ENCODE measurements at regions not wholly inside any gene's neighbourhood (a gene's known extent, or its start where the extent isn't known, plus 50 kb on each side); places are given as distances from the start of the nearest gene placed in this dataset.
"Not testable (repeated sequence)": the region's sequence is repeated elsewhere in the genome, so short reads cannot be mapped to it uniquely, and the experiment has no call there.

DNA sequence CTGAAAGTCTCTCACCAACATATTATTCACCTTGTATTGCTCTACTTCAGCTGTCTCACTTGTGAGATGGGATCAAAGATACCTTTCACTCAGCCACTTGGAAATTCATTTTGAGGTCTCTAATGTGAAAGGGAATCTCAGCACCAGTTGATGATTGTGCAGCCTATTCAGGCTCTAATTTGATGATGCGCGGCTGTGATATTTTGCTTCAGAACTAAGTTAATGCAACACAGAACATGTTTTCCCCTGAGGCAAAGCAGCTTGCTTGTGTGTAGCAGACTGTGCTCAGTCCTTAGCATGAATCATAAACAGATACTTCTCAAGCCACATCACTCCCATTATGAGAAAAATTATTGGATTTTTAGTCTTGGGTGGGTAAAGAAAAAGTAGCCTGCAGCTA lies 378.8 kb downstream of the OSTF1 start:
- DNase-seq (ENCODE audit: low spot score in 2 of 2) = no peak
- no peaks in the 10 kb centered on the region for H3K4me1 Mint-ChIP-seq
- no peaks in the 10 kb centered on the region for H3K27me3 Mint-ChIP-seq
- H3K27ac Mint-ChIP-seq = no peak overlapping the region
- H3K36me3 Mint-ChIP-seq = no peaks in the 10 kb centered on the region
- ATAC-seq (ENCODE audit: low read depth) = no peak
- H3K4me3 Mint-ChIP-seq = no peak overlapping the region
- H3K9me3 Mint-ChIP-seq = peaks cover 2% of the 10 kb centered on the region

GRCh38 chr9:75471549-75472114 lies 383.3 kb downstream of the OSTF1 start:
- no peaks in the 10 kb centered on the region for H3K4me1 Mint-ChIP-seq
- ATAC-seq (ENCODE audit: low read depth) = no peak
- no peaks in the 10 kb centered on the region for H3K36me3 Mint-ChIP-seq

GRCh38 chr9:75482566-75482965 lies 394.3 kb downstream of the OSTF1 start:
- Mint-ChIP-seq H3K27ac (no peak overlapping the region), H3K4me1 (no peaks in the 10 kb centered on the region), H3K27me3 (no peaks in the 10 kb centered on the region), H3K36me3 (no peaks in the 10 kb centered on the region), H3K9me3 (peaks cover 13% of the 10 kb centered on the region), H3K4me3 (no peak overlapping the region)
- DNase-seq (ENCODE audit: low spot score in 2 of 2) (no peak), ATAC-seq (ENCODE audit: low read depth) (no peak)

More at GRCh38 chr9:75471549-75472114, 383.3 kb downstream of the OSTF1 start:
- Mint-ChIP-seq H3K27ac (no peak overlapping the region), H3K9me3 (peaks cover 2% of the 10 kb centered on the region), H3K27me3 (no peaks in the 10 kb centered on the region), H3K4me3 (no peak overlapping the region)
- DNase-seq (ENCODE audit: low spot score in 2 of 2) = no peak

- H3K9me3 Mint-ChIP-seq = peaks cover 8% of the 10 kb centered on the region
These were observed 395.3 kb downstream of the OSTF1 start for GRCh38 chr9:75483636-75484035.

DNA sequence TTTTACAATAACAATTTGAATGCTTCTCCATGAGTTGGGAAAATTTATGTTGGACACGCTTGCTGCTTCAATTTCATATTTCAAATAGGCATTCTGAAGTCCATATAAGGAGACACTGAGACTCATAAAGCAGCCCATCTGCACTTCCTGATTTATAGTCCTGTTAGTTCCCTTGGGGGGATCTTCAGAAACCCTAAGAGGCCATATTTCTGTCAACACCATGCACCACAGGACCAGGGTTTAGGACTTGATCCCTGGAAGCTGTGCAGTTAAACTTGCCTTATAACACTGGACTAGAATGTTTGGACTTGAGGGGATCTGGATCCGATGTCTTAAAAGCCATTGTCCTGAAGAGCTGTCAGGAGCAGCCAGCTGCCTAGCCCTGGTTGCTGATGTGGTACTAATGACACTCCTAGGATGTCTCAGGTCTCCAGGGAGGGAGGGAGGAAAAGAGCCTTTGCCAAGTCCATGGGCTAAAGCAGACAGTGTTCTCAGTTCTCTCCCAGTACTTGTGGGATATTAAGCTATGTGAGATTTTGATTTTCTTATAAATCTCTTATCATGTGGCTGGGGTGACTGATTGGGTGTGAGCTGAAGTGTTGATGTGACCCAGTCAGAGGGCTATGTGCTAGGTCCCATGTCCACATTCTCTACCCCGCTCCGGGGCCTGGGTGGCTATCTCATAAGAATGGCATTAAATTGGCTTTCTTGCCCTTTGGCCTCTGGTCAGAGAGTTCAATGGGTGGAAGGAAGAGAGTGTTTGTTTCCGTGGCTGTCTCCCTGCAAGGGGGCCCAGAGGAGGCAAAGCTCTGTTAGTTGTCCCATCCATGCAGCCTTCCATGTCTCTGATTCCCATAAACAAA lies 399.8 kb downstream of the OSTF1 start:
- Mint-ChIP-seq H3K9me3 (peaks cover 5% of the 10 kb centered on the region), H3K36me3 (no peaks in the 10 kb centered on the region), H3K4me1 (no peaks in the 10 kb centered on the region)

More at GRCh38 chr9:75483636-75484035, 395.3 kb downstream of the OSTF1 start:
- no peak for DNase-seq (ENCODE audit: low spot score in 2 of 2)
- Mint-ChIP-seq H3K27ac (no peak overlapping the region), H3K4me3 (no peak overlapping the region), H3K27me3 (no peaks in the 10 kb centered on the region), H3K36me3 (no peaks in the 10 kb centered on the region), H3K4me1 (no peaks in the 10 kb centered on the region)
- no peak for ATAC-seq (ENCODE audit: low read depth)

DNA sequence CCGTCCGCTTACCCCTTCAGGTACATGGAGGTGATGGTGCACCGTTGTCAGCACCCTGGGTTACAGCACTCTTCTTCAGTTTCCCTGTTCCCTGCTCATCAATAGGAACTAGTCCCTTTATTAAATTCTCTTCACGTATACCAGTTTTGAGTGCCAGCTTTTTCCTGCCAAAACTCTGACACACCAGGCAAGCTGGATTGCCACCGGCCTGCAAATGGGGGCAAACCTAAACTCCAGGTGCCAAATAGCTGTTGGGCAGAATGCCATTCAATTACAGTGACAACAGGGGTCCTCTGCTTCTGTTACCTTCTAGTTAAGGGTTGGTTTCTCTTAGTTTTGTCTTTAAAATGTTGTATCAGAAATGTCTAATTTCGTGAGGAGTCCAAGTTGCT lies 400.4 kb downstream of the OSTF1 start:
- ATAC-seq (ENCODE audit: low read depth) (no peak), DNase-seq (ENCODE audit: low spot score in 2 of 2) (no peak)
- no peak overlapping the region for H3K27ac Mint-ChIP-seq
- no peaks in the 10 kb centered on the region for H3K27me3 Mint-ChIP-seq
- no peak overlapping the region for H3K4me3 Mint-ChIP-seq
- H3K9me3 Mint-ChIP-seq = peaks cover 5% of the 10 kb centered on the region
- no peaks in the 10 kb centered on the region for H3K36me3 Mint-ChIP-seq
- no peaks in the 10 kb centered on the region for H3K4me1 Mint-ChIP-seq

More for the DNA sequence above, 399.8 kb downstream of the OSTF1 start:
- no peak for ATAC-seq (ENCODE audit: low read depth)
- no peak overlapping the region for H3K27ac Mint-ChIP-seq
- no peak overlapping the region for H3K4me3 Mint-ChIP-seq
- H3K27me3 Mint-ChIP-seq = no peaks in the 10 kb centered on the region
- DNase-seq (ENCODE audit: low spot score in 2 of 2) = no peak

DNA sequence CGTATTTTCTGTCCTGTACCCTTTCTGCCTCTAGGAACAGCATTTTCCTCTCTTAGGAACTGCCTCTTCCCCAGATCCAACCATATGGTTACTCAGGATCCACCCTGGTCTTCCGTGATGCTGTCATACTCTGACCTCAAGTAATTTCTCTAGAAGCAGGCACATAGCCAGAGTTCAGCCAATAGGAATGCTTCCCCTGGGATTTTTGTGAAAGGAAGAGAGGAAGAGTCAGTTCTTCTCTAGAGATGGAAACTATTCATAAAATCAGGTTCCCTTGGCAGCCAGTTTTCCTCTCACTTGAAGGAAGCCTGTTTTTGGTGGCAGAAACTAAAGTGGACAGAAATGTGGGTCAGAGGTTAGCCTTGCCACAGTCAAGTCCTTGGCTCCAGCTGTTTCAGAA lies 400.1 kb upstream of the PCSK5 start:
- H3K27ac Mint-ChIP-seq = no peak overlapping the region
- peaks cover 4% of the 10 kb centered on the region for H3K9me3 Mint-ChIP-seq
- H3K4me3 Mint-ChIP-seq = no peak overlapping the region
- no peaks in the 10 kb centered on the region for H3K27me3 Mint-ChIP-seq
- DNase-seq (ENCODE audit: low spot score in 2 of 2) (no peak), ATAC-seq (ENCODE audit: low read depth) (no peak)
- H3K36me3 Mint-ChIP-seq = no peaks in the 10 kb centered on the region
- no peaks in the 10 kb centered on the region for H3K4me1 Mint-ChIP-seq

DNA sequence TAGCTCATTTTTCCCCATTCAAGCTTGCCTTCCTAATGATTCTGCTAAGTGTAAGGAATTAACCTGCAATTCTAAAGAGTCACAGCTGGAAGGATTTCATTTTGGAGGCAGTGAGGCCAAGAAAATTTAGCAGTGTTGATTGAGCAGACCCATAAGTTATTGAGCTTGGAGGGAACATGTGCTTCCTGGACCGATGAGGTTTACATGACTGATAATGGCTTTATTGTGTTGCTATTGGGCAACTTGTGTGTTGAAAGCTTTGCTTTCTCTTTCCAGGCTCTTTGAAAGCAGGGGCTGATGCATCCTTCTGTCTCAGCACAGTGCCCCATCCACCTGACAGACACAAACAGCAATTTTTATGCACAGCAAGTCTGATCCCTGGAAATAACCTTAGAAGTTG lies 398.9 kb upstream of the PCSK5 start:
- DNase-seq (ENCODE audit: low spot score in 2 of 2) (no peak), ATAC-seq (ENCODE audit: low read depth) (no peak)
- no peak overlapping the region for H3K4me3 Mint-ChIP-seq
- H3K36me3 Mint-ChIP-seq = no peaks in the 10 kb centered on the region
- H3K27me3 Mint-ChIP-seq = no peaks in the 10 kb centered on the region
- no peak overlapping the region for H3K27ac Mint-ChIP-seq
- no peaks in the 10 kb centered on the region for H3K4me1 Mint-ChIP-seq
- peaks cover 2% of the 10 kb centered on the region for H3K9me3 Mint-ChIP-seq

DNA sequence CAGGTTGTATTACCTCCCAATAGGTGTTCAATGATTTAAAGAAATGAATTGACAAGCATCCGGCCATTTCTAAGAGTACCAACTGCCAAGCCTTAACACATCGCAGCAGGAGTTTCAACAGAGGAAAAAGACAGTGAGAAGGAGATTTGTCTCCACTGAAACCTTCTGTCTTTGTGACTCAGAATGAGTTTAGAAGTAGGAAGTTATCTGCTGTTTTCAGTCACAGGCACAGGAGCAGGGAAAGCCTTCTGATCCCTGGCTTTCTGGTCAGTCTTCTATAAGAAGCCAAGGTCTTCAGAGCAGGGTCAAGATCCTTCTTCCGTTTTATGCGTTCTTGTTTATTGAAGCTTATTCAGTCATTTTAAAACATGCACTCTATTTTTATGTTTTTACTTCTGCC lies 390.7 kb upstream of the PCSK5 start:
- ATAC-seq (ENCODE audit: low read depth) = no peak
- no peaks in the 10 kb centered on the region for H3K27me3 Mint-ChIP-seq
- peaks cover 1% of the 10 kb centered on the region for H3K9me3 Mint-ChIP-seq
- H3K27ac Mint-ChIP-seq = no peak overlapping the region
- H3K4me3 Mint-ChIP-seq = no peak overlapping the region
- no peaks in the 10 kb centered on the region for H3K4me1 Mint-ChIP-seq
- no peak for DNase-seq (ENCODE audit: low spot score in 2 of 2)
- H3K36me3 Mint-ChIP-seq = no peaks in the 10 kb centered on the region

DNA sequence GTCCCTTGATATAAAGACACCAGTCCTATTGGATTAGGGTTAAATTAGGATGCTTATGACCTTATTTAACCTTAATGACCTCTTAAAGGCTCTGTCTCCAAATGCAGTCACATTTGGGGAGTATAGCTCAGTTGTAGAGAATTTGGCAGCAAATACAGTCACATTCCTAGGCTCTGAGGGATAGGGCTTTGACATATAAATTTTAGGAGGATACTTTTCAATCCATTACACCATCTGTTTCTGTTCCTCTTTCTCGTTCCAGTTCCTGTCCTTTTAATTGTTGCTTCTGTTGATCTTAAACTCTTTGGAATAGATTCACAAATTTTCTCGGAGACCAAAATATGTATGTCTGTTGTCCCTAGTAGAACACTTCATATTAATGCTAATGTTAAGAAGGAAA lies 390.0 kb upstream of the PCSK5 start:
- Mint-ChIP-seq H3K36me3 (no peaks in the 10 kb centered on the region), H3K4me3 (no peak overlapping the region), H3K9me3 (peaks cover 1% of the 10 kb centered on the region), H3K27me3 (no peaks in the 10 kb centered on the region), H3K4me1 (no peaks in the 10 kb centered on the region), H3K27ac (no peak overlapping the region)
- DNase-seq (ENCODE audit: low spot score in 2 of 2) (no peak), ATAC-seq (ENCODE audit: low read depth) (no peak)

DNA sequence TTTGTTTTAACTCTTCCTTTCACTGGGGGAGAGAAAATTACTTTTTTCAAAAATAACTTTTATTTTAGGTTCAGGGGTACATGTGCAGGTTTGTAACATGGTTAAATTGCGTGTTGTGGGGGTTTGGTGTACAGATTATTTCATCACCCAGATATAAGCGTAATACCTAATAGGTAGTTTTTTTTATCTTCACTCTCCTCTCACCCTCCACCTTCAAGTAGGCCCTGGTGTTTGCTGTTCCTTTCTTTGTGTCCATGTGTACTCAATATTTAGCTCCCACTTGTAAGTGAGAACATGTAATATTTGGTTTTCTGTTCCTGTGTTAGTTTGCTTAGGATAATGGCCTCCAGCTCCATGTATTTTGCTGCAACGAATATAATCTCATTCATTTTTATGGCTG lies 389.5 kb upstream of the PCSK5 start:
- not testable (repeated sequence) for H3K27me3 Mint-ChIP-seq; ATAC-seq (ENCODE audit: low read depth); DNase-seq (ENCODE audit: low spot score in 2 of 2)

GRCh38 chr9:75504721-75505120 lies 385.8 kb upstream of the PCSK5 start:
- H3K4me1 Mint-ChIP-seq = no peaks in the 10 kb centered on the region
- ATAC-seq (ENCODE audit: low read depth) = no peak
- no peak overlapping the region for H3K4me3 Mint-ChIP-seq
- no peak overlapping the region for H3K27ac Mint-ChIP-seq
- H3K9me3 Mint-ChIP-seq = peaks cover 6% of the 10 kb centered on the region
- H3K36me3 Mint-ChIP-seq = no peaks in the 10 kb centered on the region
- no peak for DNase-seq (ENCODE audit: low spot score in 2 of 2)
- no peaks in the 10 kb centered on the region for H3K27me3 Mint-ChIP-seq

More for the DNA sequence above, 389.5 kb upstream of the PCSK5 start:
- not testable (repeated sequence) for H3K9me3 Mint-ChIP-seq, H3K36me3 Mint-ChIP-seq, H3K27ac Mint-ChIP-seq, H3K4me1 Mint-ChIP-seq, H3K4me3 Mint-ChIP-seq

DNA sequence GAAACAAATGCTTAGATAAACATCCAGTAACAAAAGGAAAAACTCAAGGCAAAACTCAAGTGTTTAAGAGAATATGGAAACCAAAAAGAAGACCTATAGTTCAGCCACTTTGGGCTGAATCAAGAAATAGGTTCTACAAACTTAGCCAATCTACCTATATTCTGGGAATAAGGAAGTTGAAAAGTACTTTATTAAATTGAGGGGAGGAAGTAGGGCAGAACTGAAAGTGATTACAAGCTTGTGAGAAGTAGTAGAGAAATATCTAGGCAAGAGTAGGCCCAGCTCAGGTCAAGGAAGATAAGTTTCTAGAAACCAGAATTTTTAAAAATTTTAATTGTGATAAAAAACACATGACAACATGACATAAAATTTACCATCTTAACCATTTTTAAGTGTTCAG lies 384.8 kb upstream of the PCSK5 start:
- Mint-ChIP-seq H3K9me3 (peaks cover 6% of the 10 kb centered on the region), H3K27ac (no peak overlapping the region), H3K36me3 (no peaks in the 10 kb centered on the region), H3K27me3 (no peaks in the 10 kb centered on the region), H3K4me3 (no peak overlapping the region), H3K4me1 (no peaks in the 10 kb centered on the region)
- DNase-seq (ENCODE audit: low spot score in 2 of 2) = no peak
- no peak for ATAC-seq (ENCODE audit: low read depth)

DNA sequence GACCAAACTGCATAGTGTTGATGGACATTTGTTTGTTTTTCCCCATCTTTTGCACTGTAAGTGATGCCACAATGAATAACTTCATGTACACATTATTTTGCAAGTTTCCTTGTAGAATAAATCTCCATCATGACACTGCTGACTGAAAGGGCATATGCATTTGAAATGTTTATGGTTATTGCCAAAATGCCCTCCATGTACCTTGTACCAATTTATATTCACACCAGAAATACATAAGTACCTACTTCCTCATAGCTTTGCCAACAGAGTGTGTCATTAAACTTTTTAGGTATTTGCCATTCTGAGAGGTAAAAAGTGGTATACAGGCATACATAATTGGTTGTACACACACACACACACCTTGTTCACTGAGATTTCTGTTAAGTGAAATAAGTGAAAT lies 361.0 kb upstream of the PCSK5 start:
- no peaks in the 10 kb centered on the region for H3K4me1 Mint-ChIP-seq
- no peak overlapping the region for H3K27ac Mint-ChIP-seq
- H3K9me3 Mint-ChIP-seq = peaks cover 2% of the 10 kb centered on the region
- H3K27me3 Mint-ChIP-seq = no peaks in the 10 kb centered on the region
- ATAC-seq (ENCODE audit: low read depth) (no peak), DNase-seq (ENCODE audit: low spot score in 2 of 2) (no peak)
- H3K4me3 Mint-ChIP-seq = no peak overlapping the region
- no peaks in the 10 kb centered on the region for H3K36me3 Mint-ChIP-seq

DNA sequence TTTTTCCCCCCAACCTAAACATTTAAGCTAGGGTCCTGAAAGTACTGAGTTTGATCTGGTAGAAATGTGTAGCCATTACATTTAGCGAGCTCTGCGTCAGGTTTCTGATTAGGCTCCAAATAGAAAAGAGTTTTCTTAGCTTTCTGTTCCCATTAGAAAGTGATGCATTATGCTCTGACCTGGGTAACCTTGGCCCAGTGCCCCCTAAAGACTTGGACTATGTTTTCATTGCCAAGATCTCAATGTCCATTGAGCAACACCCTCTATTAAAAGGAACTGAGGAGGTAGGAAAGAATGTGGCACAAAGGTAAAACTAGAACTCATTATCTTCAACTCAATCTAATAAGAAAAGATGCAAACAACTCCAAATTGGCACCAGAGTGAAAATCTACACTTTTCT lies 358.9 kb upstream of the PCSK5 start:
- no peak for ATAC-seq (ENCODE audit: low read depth)
- Mint-ChIP-seq H3K4me3 (no peak overlapping the region), H3K27me3 (no peaks in the 10 kb centered on the region), H3K4me1 (no peaks in the 10 kb centered on the region), H3K9me3 (peaks cover 1% of the 10 kb centered on the region), H3K36me3 (no peaks in the 10 kb centered on the region), H3K27ac (no peak overlapping the region)
- no peak for DNase-seq (ENCODE audit: low spot score in 2 of 2)

Data from memory B cell (primary cell).